ENCODE measurements at regions not wholly inside any gene's neighbourhood (a gene's known extent, or its start where the extent isn't known, plus 50 kb on each side); places are given as distances from the start of the nearest gene placed in this dataset.

GRCh38 chr7:22564511-22565045 is 64.6 kb upstream of the STEAP1B start:
- H3K14ac ChIP-seq (ENCODE audit: insufficient read length), result no peak overlapping the region
- H4K20me1 ChIP-seq (replicated peaks in 1 of 2; ENCODE audit: control insufficient read depth in 1 of 2, insufficient read depth in 2 of 2, low read length in 2 of 2), result no peaks in the 10 kb centered on the region
- H3K9ac ChIP-seq (replicated peaks in 1 of 4; ENCODE audit: extremely low read depth in 1 of 4, low read depth in 3 of 4, low read length in 3 of 4), result no peak overlapping the region
- no peaks in the 10 kb centered on the region for H3K79me2 ChIP-seq (ENCODE audit: control insufficient read depth in 1 of 2, insufficient read depth in 2 of 2, low read length in 2 of 2)
- peak overlapping the region; percentile 85 for H2BK12ac ChIP-seq (ENCODE audit: low read depth, low read length)
- H3K4me1 ChIP-seq (replicated peaks in 1 of 4; ENCODE audit: control insufficient read depth in 3 of 4, insufficient read depth in 4 of 4, low read length in 3 of 4), result peaks cover 9 to 33% (median 25%) of the 10 kb centered on the region in 4 experiments
- H3K4me3 ChIP-seq (ENCODE audit: extremely low read depth in 1 of 4, insufficient read depth in 2 of 4, low read depth in 3 of 4, low read length in 4 of 4), result no peak overlapping the region
- peak overlapping the region; percentile 57; the same call in 1 of the 2 replicates for H2BK5ac ChIP-seq (ENCODE audit: low read depth, low read length)
- H3K4ac ChIP-seq (replicated peaks; ENCODE audit: insufficient read length, low read depth, low read length), result no peak overlapping the region
- peak overlapping the region; percentile 20; the same call in 1 of the 2 replicates for H2AK5ac ChIP-seq (ENCODE audit: low read depth, low read length)
- no peak overlapping the region for H3K23ac ChIP-seq (ENCODE audit: insufficient read length)
- FAIRE-seq (no peak), DNase-seq (ENCODE audit: low read depth in 1 of 2, low spot score in 2 of 2) (no peak)
- no peak overlapping the region for H2BK120ac ChIP-seq (replicated peaks; ENCODE audit: low read depth, low read length)
- H3K18ac ChIP-seq (ENCODE audit: extremely low read depth, low read length), result peak overlapping the region; percentile 5; the same call in 1 of the 2 replicates
- CTCF ChIA-PET (ENCODE audit: partially characterized antibody), result interaction anchor here (0.8 to 9.0 kb wide), 9 partner anchors 10 to 491 kb away, joined by 3 to 385 read pairs (median 9); partner anchors contain the start of gene IL6
- no peaks in the 10 kb centered on the region for H3K36me3 ChIP-seq (ENCODE audit: control insufficient read depth in 2 of 4, insufficient read depth in 4 of 4, low read length in 3 of 4)
- H2BK20ac ChIP-seq (ENCODE audit: low read length), result peak overlapping the region; percentile 83
- H3K79me1 ChIP-seq (ENCODE audit: low read depth, low read length), result no peaks in the 10 kb centered on the region; the same call in 1 of the 2 replicates
- peak overlapping the region; percentile 76 for H2BK15ac ChIP-seq (ENCODE audit: low read length)
- peak overlapping the region; percentile 7; the same call in 1 of the 2 replicates for H2AFZ ChIP-seq (ENCODE audit: low read length)
- no peaks in the 10 kb centered on the region for H3K9me3 ChIP-seq (ENCODE audit: insufficient read depth in 2 of 2, low read depth in 1 of 2, low read length in 1 of 2)
- 87% methylated on average over 6 of the region's 6 CpGs; no CpG with 5 or more reads in 1 of the 2 experiments for WGBS, 2 experiments (ENCODE audit: extremely low coverage in 1 of 2, insufficient coverage in 1 of 2, insufficient read length in 1 of 2, insufficient replicate concordance in 2 of 2, low coverage in 1 of 2, low lambda C conversion rate in 2 of 2, missing lambda C conversion rate in 1 of 2)
- H3K4me2 ChIP-seq (ENCODE audit: insufficient read depth in 1 of 2, low read depth in 2 of 2, low read length in 2 of 2), result no peak overlapping the region
- H3K27ac ChIP-seq (ENCODE audit: low read depth, low read length), result no peak overlapping the region
- POLR2A ChIA-PET (ENCODE audit: partially characterized antibody), result no interaction called here
- no peaks in the 10 kb centered on the region for H3K23me2 ChIP-seq (ENCODE audit: low read depth, low read length)
- H3K56ac ChIP-seq (replicated peaks; ENCODE audit: insufficient read length, low read depth, low read length), result no peak overlapping the region
- H4K91ac ChIP-seq (replicated peaks; ENCODE audit: insufficient read length, low read length), result no peak overlapping the region
- H3K27me3 ChIP-seq (replicated peaks in 1 of 4; ENCODE audit: control insufficient read depth in 3 of 4, extremely low read depth in 1 of 4, insufficient read depth in 3 of 4, low read length in 3 of 4), result no peaks in the 10 kb centered on the region
- no peak overlapping the region for H4K8ac ChIP-seq (ENCODE audit: extremely low read depth, insufficient read depth, low read length)
- H4K5ac ChIP-seq (ENCODE audit: insufficient read length, low read depth, low read length), result no peak overlapping the region
- TF ChIP-seq RNF2 (IDR thresholded peaks at IDR 0.05; ENCODE audit: borderline replicate concordance, low read depth, low read length, missing control alignments, poor library complexity, severe bottlenecking) (no peak), POU5F1 (IDR thresholded peaks at IDR 0.05; ENCODE audit: low read depth, low read length) (no peak), KDM4A (IDR thresholded peaks at IDR 0.05; ENCODE audit: low read depth, low read length, severe bottlenecking) (no peak), FOSL1 (IDR thresholded peaks at IDR 0.05; ENCODE audit: insufficient read depth, low read depth, low read length) (no peak), EP300 (IDR thresholded peaks at IDR 0.05; ENCODE audit: borderline replicate concordance in 1 of 2, low read depth in 2 of 2, low read length in 2 of 2) (no peak), GTF2F1 (IDR thresholded peaks at IDR 0.05; ENCODE audit: borderline replicate concordance, low read depth, low read length) (no peak), CBX8 (IDR thresholded peaks at IDR 0.05; ENCODE audit: borderline replicate concordance, low read depth, low read length) (no peak), NRF1 (IDR thresholded peaks at IDR 0.05; ENCODE audit: low read depth, low read length) (no peak), EGR1 (IDR thresholded peaks at IDR 0.05; ENCODE audit: borderline replicate concordance, low read depth, low read length) (no peak), ASH2L (IDR thresholded peaks at IDR 0.05; ENCODE audit: low read length) (no peak)
- TF ChIP-seq, protein P1, sequence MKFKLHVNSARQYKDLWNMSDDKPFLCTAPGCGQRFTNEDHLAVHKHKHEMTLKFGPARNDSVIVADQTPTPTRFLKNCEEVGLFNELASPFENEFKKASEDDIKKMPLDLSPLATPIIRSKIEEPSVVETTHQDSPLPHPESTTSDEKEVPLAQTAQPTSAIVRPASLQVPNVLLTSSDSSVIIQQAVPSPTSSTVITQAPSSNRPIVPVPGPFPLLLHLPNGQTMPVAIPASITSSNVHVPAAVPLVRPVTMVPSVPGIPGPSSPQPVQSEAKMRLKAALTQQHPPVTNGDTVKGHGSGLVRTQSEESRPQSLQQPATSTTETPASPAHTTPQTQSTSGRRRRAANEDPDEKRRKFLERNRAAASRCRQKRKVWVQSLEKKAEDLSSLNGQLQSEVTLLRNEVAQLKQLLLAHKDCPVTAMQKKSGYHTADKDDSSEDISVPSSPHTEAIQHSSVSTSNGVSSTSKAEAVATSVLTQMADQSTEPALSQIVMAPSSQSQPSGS (IDR thresholded peaks at IDR 0.05; ENCODE audit: low read length), result no peak
